ENCODE measurements at regions not wholly inside any gene's neighbourhood (a gene's known extent, or its start where the extent isn't known, plus 50 kb on each side); places are given as distances from the start of the nearest gene placed in this dataset.

- no peak overlapping the region for H3K4me3 ChIP-seq (replicated peaks in 1 of 3; ENCODE audit: insufficient read depth in 1 of 3, low read depth in 2 of 3, low read length in 3 of 3)
- H2AFZ ChIP-seq (ENCODE audit: low read length): no peak overlapping the region
- H3K4me1 ChIP-seq (ENCODE audit: insufficient read depth, low read length): peaks cover 40% of the 10 kb centered on the region
- no peaks in the 10 kb centered on the region for H3K27me3 ChIP-seq (ENCODE audit: control insufficient read depth in 1 of 2, insufficient read depth in 2 of 2, low read length in 2 of 2)
- FAIRE-seq (no peak), DNase-seq (ENCODE audit: low spot score) (no peak), ATAC-seq (no peak)
- no peak overlapping the region for H3K9ac ChIP-seq (ENCODE audit: insufficient read depth, low read depth, low read length)
- no peaks in the 10 kb centered on the region for H4K20me1 ChIP-seq (ENCODE audit: insufficient read depth, low read length)
- CTCF ChIA-PET (ENCODE audit: low intra/inter-chr PET ratio, low total read pairs): no interaction called here
- no peak overlapping the region for H3K27ac ChIP-seq (ENCODE audit: extremely low read length, insufficient read depth, low read length)
- H3K79me2 ChIP-seq (ENCODE audit: insufficient read depth, low read length): peaks cover 9% of the 10 kb centered on the region
- no peaks in the 10 kb centered on the region for H3K9me3 ChIP-seq (ENCODE audit: low read length)
- WGBS (ENCODE audit: low lambda C conversion rate): 99% methylated on average over 2 of the region's 2 CpGs
- H3K4me2 ChIP-seq (ENCODE audit: low read depth, low read length): no peak overlapping the region
- no peaks in the 10 kb centered on the region for H3K36me3 ChIP-seq (replicated peaks in 1 of 2; ENCODE audit: control insufficient read depth in 1 of 2, insufficient read depth in 2 of 2, low read length in 2 of 2)
- no peak for TF ChIP-seq ZNF333 (CRISPR knock-in tag; IDR thresholded peaks at IDR 0.05; ENCODE audit: borderline replicate concordance)
- no peak for TF ChIP-seq IKZF4 (CRISPR knock-in tag; IDR thresholded peaks at IDR 0.05; ENCODE audit: borderline replicate concordance, low read depth, not compliant biosample characterization)
- no peak for TF ChIP-seq ZNF558 (CRISPR knock-in tag; IDR thresholded peaks at IDR 0.05; ENCODE audit: borderline replicate concordance)
- no peak for TF ChIP-seq RAD51 (IDR thresholded peaks at IDR 0.05; ENCODE audit: borderline replicate concordance)
- no peak for TF ChIP-seq POLR2G (IDR thresholded peaks at IDR 0.05; ENCODE audit: low read depth, low read length)
- no peak for TF ChIP-seq FOXK1 (CRISPR knock-in tag; IDR thresholded peaks at IDR 0.05; ENCODE audit: borderline replicate concordance, low read depth)
- no peak for TF ChIP-seq ZNF737 (CRISPR knock-in tag; IDR thresholded peaks at IDR 0.05; ENCODE audit: borderline replicate concordance)
- TF ChIP-seq ZNF350 (CRISPR knock-in tag; IDR thresholded peaks at IDR 0.05; ENCODE audit: borderline replicate concordance, low read depth): no peak
- TF ChIP-seq ZNF563 (CRISPR knock-in tag; IDR thresholded peaks at IDR 0.05): no peak
- no peak for TF ChIP-seq ZNF562 (CRISPR knock-in tag; IDR thresholded peaks at IDR 0.05; ENCODE audit: borderline replicate concordance)
- no peak for TF ChIP-seq NR2C2 (CRISPR knock-in tag; IDR thresholded peaks at IDR 0.05; ENCODE audit: borderline replicate concordance)
- TF ChIP-seq, protein P1, sequence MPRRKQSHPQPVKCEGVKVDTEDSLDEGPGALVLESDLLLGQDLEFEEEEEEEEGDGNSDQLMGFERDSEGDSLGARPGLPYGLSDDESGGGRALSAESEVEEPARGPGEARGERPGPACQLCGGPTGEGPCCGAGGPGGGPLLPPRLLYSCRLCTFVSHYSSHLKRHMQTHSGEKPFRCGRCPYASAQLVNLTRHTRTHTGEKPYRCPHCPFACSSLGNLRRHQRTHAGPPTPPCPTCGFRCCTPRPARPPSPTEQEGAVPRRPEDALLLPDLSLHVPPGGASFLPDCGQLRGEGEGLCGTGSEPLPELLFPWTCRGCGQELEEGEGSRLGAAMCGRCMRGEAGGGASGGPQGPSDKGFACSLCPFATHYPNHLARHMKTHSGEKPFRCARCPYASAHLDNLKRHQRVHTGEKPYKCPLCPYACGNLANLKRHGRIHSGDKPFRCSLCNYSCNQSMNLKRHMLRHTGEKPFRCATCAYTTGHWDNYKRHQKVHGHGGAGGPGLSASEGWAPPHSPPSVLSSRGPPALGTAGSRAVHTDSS (CRISPR knock-in tag; conservative IDR thresholded peaks at IDR 0.05): no peak
- TF ChIP-seq ZNF34 (CRISPR knock-in tag; IDR thresholded peaks at IDR 0.05; ENCODE audit: borderline replicate concordance): no peak
- TF ChIP-seq, protein P2, sequence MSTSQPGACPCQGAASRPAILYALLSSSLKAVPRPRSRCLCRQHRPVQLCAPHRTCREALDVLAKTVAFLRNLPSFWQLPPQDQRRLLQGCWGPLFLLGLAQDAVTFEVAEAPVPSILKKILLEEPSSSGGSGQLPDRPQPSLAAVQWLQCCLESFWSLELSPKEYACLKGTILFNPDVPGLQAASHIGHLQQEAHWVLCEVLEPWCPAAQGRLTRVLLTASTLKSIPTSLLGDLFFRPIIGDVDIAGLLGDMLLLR (CRISPR knock-in tag; IDR thresholded peaks at IDR 0.05): no peak
- intact Hi-C loops (cut with micrococcal nuclease; ENCODE audit: unreplicated experiment): no loop called here
- no TSS peak for BruUV-seq (replicated peaks)
- POLR2A ChIA-PET: no interaction called here
- in situ Hi-C loops (cut with HindIII; ENCODE audit: extremely low pct_ligation_motif_present, low pct_unique_long_range_greater_than_20kb): no loop called here
Observed at GRCh38 chr2:78264130-78264529, 742.0 kb upstream of the LRRTM4 start.

All from HepG2 (cell line).